ENCODE measurements at regions not wholly inside any gene's neighbourhood (a gene's known extent, or its start where the extent isn't known, plus 50 kb on each side); places are given as distances from the start of the nearest gene placed in this dataset.

- CTCF ChIA-PET, result interaction anchor here (1.4 kb wide), 1 partner anchor 62 kb away, joined by 6 read pairs; no protein-coding TSS in a partner anchor
- no peaks in the 10 kb centered on the region for H3K36me3 ChIP-seq (ENCODE audit: control insufficient read depth in 2 of 2, insufficient read depth in 1 of 2, low read length in 2 of 2)
- POLR2A ChIA-PET, result no interaction called here
- H3K27ac ChIP-seq (ENCODE audit: extremely low read depth, low read depth, low read length), result no peak overlapping the region
- TF ChIP-seq ZNF510 (tag by site-specific recombination; IDR thresholded peaks at IDR 0.05; ENCODE audit: insufficient replicate concordance) (no peak), ZNF341 (tag by site-specific recombination; IDR thresholded peaks at IDR 0.05; ENCODE audit: low read depth) (no peak), ZEB2 (tag by site-specific recombination; IDR thresholded peaks at IDR 0.05) (no peak), ZNF169 (tag by site-specific recombination; IDR thresholded peaks at IDR 0.05) (no peak), ZNF654 (tag by site-specific recombination; IDR thresholded peaks at IDR 0.05; ENCODE audit: low read depth) (no peak), ZNF555 (tag by site-specific recombination; conservative IDR thresholded peaks at IDR 0.05) (no peak), YY2 (tag by site-specific recombination; IDR thresholded peaks at IDR 0.05) (no peak), ZNF223 (tag by site-specific recombination; IDR thresholded peaks at IDR 0.05) (no peak)
- no peaks in the 10 kb centered on the region for H3K4me1 ChIP-seq (ENCODE audit: control insufficient read depth, insufficient read depth, low read length)
- H3K4me3 ChIP-seq (ENCODE audit: low read depth, low read length), result no peak overlapping the region
- H3K9me3 ChIP-seq (ENCODE audit: control insufficient read depth, insufficient read depth, low read depth, low read length), result no peaks in the 10 kb centered on the region
Observed at GRCh38 chr1:199746666-199747384, 280.7 kb upstream of the NR5A2 start.

- no peak overlapping the region for H3K4me3 ChIP-seq (ENCODE audit: low read depth, low read length)
- H3K9me3 ChIP-seq (ENCODE audit: control insufficient read depth, insufficient read depth, low read depth, low read length), result no peaks in the 10 kb centered on the region
- no peak overlapping the region for H3K27ac ChIP-seq (ENCODE audit: extremely low read depth, low read depth, low read length)
- H3K36me3 ChIP-seq (ENCODE audit: control insufficient read depth in 2 of 2, insufficient read depth in 1 of 2, low read length in 2 of 2), result no peaks in the 10 kb centered on the region
- TF ChIP-seq TRIM28 (IDR thresholded peaks at IDR 0.05; ENCODE audit: borderline replicate concordance, low read length) (0 out of 2 replicates have a peak, but pooled peaks have one; percentile 10), TSHZ1 (tag by site-specific recombination; IDR thresholded peaks at IDR 0.05; ENCODE audit: borderline replicate concordance) (no peak)
- POLR2A ChIA-PET, result no interaction called here
- CTCF ChIA-PET, result no interaction called here
- no peaks in the 10 kb centered on the region for H3K4me1 ChIP-seq (ENCODE audit: control insufficient read depth, insufficient read depth, low read length)
Observed at GRCh38 chr1:199747984-199748383, 279.5 kb upstream of the NR5A2 start.

- ChIA-PET CTCF (no interaction called here), POLR2A (no interaction called here)
- H3K9me3 ChIP-seq (ENCODE audit: control insufficient read depth, insufficient read depth, low read depth, low read length), result no peaks in the 10 kb centered on the region
- no peak overlapping the region for H3K4me3 ChIP-seq (ENCODE audit: low read depth, low read length)
- H3K4me1 ChIP-seq (ENCODE audit: control insufficient read depth, insufficient read depth, low read length), result no peaks in the 10 kb centered on the region
- H3K27ac ChIP-seq (ENCODE audit: extremely low read depth, low read depth, low read length), result no peak overlapping the region
- H3K36me3 ChIP-seq (ENCODE audit: control insufficient read depth in 2 of 2, insufficient read depth in 1 of 2, low read length in 2 of 2), result no peaks in the 10 kb centered on the region
- TF ChIP-seq BCL11A (tag by site-specific recombination; IDR thresholded peaks at IDR 0.05; ENCODE audit: low read depth) (no peak), ZNF140 (tag by site-specific recombination; IDR thresholded peaks at IDR 0.05) (no peak), ZNF560 (tag by site-specific recombination; IDR thresholded peaks at IDR 0.05; ENCODE audit: borderline replicate concordance) (no peak), ZNF548 (tag by site-specific recombination; IDR thresholded peaks at IDR 0.05) (no peak), ZNF292 (tag by site-specific recombination; IDR thresholded peaks at IDR 0.05; ENCODE audit: borderline replicate concordance, low read depth) (no peak), MEIS1 (CRISPR knock-in tag; IDR thresholded peaks at IDR 0.05; ENCODE audit: borderline replicate concordance) (no peak), ZNF184 (tag by site-specific recombination; IDR thresholded peaks at IDR 0.05) (no peak), GLIS1 (tag by site-specific recombination; IDR thresholded peaks at IDR 0.05) (no peak), ZNF610 (tag by site-specific recombination; IDR thresholded peaks at IDR 0.05; ENCODE audit: borderline replicate concordance) (no peak), ZNF366 (tag by site-specific recombination; conservative IDR thresholded peaks at IDR 0.05) (no peak), ZBTB7A (tag by site-specific recombination; IDR thresholded peaks at IDR 0.05; ENCODE audit: low read depth) (no peak), ZNF211 (tag by site-specific recombination; IDR thresholded peaks at IDR 0.05; ENCODE audit: low read depth) (no peak), ZNF549 (tag by site-specific recombination; IDR thresholded peaks at IDR 0.05) (no peak), REPIN1 (tag by site-specific recombination; IDR thresholded peaks at IDR 0.05; ENCODE audit: low read depth) (no peak), ZNF76 (tag by site-specific recombination; IDR thresholded peaks at IDR 0.05; ENCODE audit: borderline replicate concordance, low read depth) (no peak), ZNF175 (tag by site-specific recombination; IDR thresholded peaks at IDR 0.05) (no peak), ZNF202 (tag by site-specific recombination; IDR thresholded peaks at IDR 0.05; ENCODE audit: borderline replicate concordance) (no peak), KLF17 (tag by site-specific recombination; IDR thresholded peaks at IDR 0.05) (no peak)
Observed at GRCh38 chr1:199751506-199751905, 276.0 kb upstream of the NR5A2 start.

Data from HEK293 (cell line).